NCI-H774 (cell line): ENCODE measurements at regions not wholly inside any gene's neighbourhood (a gene's known extent, or its start where the extent isn't known, plus 50 kb on each side); places are given as distances from the start of the nearest gene placed in this dataset.
"Not testable (repeated sequence)": the region's sequence is repeated elsewhere in the genome, so short reads cannot be mapped to it uniquely, and the experiment has no call there.

ENCODE experiments used
- DNase-seq: peaks from one replicate; lab custom pipeline; 2025; lab: John Stamatoyannopoulos, UW

GRCh38 chr20:25987928-25988560 is 291.4 kb upstream of the ZNF337 start:
- DNase-seq = not testable (repeated sequence)

- DNase-seq = peak; percentile 15
Observed at GRCh38 chr20:25987073-25987927, 290.6 kb upstream of the ZNF337 start.

- no peak for DNase-seq
Observed at GRCh38 chr20:25985597-25985996, 288.9 kb upstream of the ZNF337 start.

- no peak for DNase-seq
Observed at GRCh38 chr20:25984933-25985332, 288.3 kb upstream of the ZNF337 start.

GRCh38 chr20:25982701-25983100 is 286.0 kb upstream of the ZNF337 start:
- not testable (repeated sequence) for DNase-seq

GRCh38 chr20:25978450-25979190 is 282.0 kb upstream of the ZNF337 start:
- not testable (repeated sequence) for DNase-seq

GRCh38 chr20:25975816-25976215 is 279.2 kb upstream of the ZNF337 start:
- not testable (repeated sequence) for DNase-seq

GRCh38 chr20:25965203-25965602 is 268.6 kb upstream of the ZNF337 start:
- DNase-seq = not testable (repeated sequence)

GRCh38 chr20:25953876-25954275 is 257.2 kb upstream of the ZNF337 start:
- not testable (repeated sequence) for DNase-seq

GRCh38 chr20:25935230-25935629 is 238.6 kb upstream of the ZNF337 start:
- not testable (repeated sequence) for DNase-seq

- DNase-seq = not testable (repeated sequence)
Observed at GRCh38 chr20:25932806-25933205, 236.2 kb upstream of the ZNF337 start.

GRCh38 chr20:25932170-25932569 is 235.5 kb upstream of the ZNF337 start:
- not testable (repeated sequence) for DNase-seq

- DNase-seq = not testable (repeated sequence)
Observed at GRCh38 chr20:25902321-25902720, 205.7 kb upstream of the ZNF337 start.

GRCh38 chr20:25898663-25899062 is 202.0 kb upstream of the ZNF337 start:
- not testable (repeated sequence) for DNase-seq

- not testable (repeated sequence) for DNase-seq
Observed at GRCh38 chr20:25879096-25879495, 182.4 kb upstream of the ZNF337 start.

- DNase-seq = not testable (repeated sequence)
Observed at GRCh38 chr20:25868650-25868979, 172.0 kb upstream of the ZNF337 start.

GRCh38 chr20:25867776-25868649 is 171.4 kb upstream of the ZNF337 start:
- peak; percentile 35 for DNase-seq

- not testable (repeated sequence) for DNase-seq
Observed at GRCh38 chr20:25867015-25867775, 170.5 kb upstream of the ZNF337 start.

GRCh38 chr20:25865715-25866656 is 169.3 kb upstream of the ZNF337 start:
- peak; percentile 53 for DNase-seq
